Stomach (tissue), 4 donors: ENCODE measurements at regions not wholly inside any gene's neighbourhood (a gene's known extent, or its start where the extent isn't known, plus 50 kb on each side); places are given as distances from the start of the nearest gene placed in this dataset.

Experiments used
- CTCF ChIP-seq, 7 experiments: fragments of 450-650 bp in 4 of 7; fragments of 200-600 bp in 3 of 7; sonication (generic) in 3 of 7; IDR thresholded peaks; one replicate each; pipeline ENCODE4 v1.5.1; 2016 to 2019; ENCODE audit warnings: antibody characterized with exemption in 7 of 7, control low read depth in 2 of 7, mild to moderate bottlenecking in 1 of 7
- EP300 ChIP-seq: sonication (generic); formaldehyde crosslinking; IDR thresholded peaks from one replicate; pipeline ENCODE4 v1.6.1; 2017; ENCODE audit warnings: antibody characterized with exemption
- POLR2A ChIP-seq, 4 donors: fragments of 450-650 bp; IDR thresholded peaks; one replicate each; pipeline ENCODE4 v1.6.1; 2016; ENCODE audit warnings: antibody characterized with exemption in 4 of 4, control low read depth in 2 of 4, mild to moderate bottlenecking in 1 of 4, moderate library complexity in 1 of 4
- POLR2AphosphoS5 ChIP-seq, 3 donors: sonication (generic); formaldehyde crosslinking; IDR thresholded peaks; one replicate each; pipeline ENCODE4 v1.6.1; 2016; ENCODE audit warnings: antibody characterized with exemption in 3 of 3

GRCh38 chr16:14329727-14330350 lies 258.7 kb downstream of the MRTFB start:
- no peak for TF ChIP-seq CTCF (IDR thresholded peaks at IDR 0.05)
- TF ChIP-seq POLR2A (IDR thresholded peaks at IDR 0.05), result no peak
- TF ChIP-seq EP300, result no peak
- TF ChIP-seq POLR2AphosphoS5 (IDR thresholded peaks at IDR 0.05), result no peak
